22Rv1 (cell line): ENCODE measurements at regions not wholly inside any gene's neighbourhood (a gene's known extent, or its start where the extent isn't known, plus 50 kb on each side); places are given as distances from the start of the nearest gene placed in this dataset.

Source experiments
- ZFX ChIP-seq: fragments of 450-650 bp; IDR thresholded peaks from 2 replicates; pipeline ENCODE4 v1.6.1; 2017; ENCODE audit warnings: antibody characterized with exemption, borderline replicate concordance
- TF ChIP-seq, protein P1 (sequence below): fragments of 450-650 bp; IDR thresholded peaks from 2 replicates; pipeline ENCODE4 v1.5.1; 2017; ENCODE audit warnings: mild to moderate bottlenecking

DNA sequence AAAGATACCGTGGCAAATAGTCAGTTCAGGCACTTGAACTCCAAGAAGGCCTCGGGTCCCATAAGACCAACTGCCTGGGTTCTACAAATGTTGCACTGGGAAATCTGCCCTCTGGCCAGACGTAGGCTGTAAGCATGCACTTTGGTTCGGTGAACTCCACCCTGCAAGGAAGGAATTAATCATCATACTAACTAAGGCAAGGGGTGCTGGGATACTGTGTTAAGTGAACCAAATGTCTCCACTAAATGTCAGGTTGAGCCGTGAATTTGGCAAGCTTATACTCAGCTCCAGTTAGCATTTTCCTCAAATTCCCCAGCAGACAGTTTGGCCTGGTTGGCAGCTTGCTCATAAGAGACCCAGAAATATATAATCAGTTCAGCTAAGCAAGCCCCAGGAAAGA, 385.9 kb downstream of the GPATCH2 start:
- TF ChIP-seq, protein P1, sequence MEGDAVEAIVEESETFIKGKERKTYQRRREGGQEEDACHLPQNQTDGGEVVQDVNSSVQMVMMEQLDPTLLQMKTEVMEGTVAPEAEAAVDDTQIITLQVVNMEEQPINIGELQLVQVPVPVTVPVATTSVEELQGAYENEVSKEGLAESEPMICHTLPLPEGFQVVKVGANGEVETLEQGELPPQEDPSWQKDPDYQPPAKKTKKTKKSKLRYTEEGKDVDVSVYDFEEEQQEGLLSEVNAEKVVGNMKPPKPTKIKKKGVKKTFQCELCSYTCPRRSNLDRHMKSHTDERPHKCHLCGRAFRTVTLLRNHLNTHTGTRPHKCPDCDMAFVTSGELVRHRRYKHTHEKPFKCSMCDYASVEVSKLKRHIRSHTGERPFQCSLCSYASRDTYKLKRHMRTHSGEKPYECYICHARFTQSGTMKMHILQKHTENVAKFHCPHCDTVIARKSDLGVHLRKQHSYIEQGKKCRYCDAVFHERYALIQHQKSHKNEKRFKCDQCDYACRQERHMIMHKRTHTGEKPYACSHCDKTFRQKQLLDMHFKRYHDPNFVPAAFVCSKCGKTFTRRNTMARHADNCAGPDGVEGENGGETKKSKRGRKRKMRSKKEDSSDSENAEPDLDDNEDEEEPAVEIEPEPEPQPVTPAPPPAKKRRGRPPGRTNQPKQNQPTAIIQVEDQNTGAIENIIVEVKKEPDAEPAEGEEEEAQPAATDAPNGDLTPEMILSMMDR = no peak
- TF ChIP-seq ZFX = no peak
